ENCODE measurements at regions not wholly inside any gene's neighbourhood (a gene's known extent, or its start where the extent isn't known, plus 50 kb on each side); places are given as distances from the start of the nearest gene placed in this dataset.

DNA sequence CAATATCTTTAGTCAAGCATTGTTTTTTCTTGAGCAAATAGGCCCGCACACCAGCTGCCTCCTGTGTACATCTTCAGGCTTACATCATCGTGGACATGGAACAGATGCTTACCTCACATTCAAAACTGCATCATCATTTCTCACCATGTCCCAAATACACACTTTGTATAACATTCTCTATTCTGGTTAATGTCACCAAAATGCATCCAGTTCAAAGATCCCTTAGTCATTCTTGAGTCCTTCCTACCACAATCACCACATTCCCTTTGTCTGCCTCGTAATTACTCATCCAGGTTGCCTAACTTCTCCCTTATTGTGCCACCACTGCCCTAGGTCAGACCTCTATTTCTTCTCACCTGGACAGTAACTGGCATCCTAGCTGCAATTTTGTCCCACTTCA is 373.7 kb upstream of the GALNT5 start:
- TF ChIP-seq, protein P1, sequence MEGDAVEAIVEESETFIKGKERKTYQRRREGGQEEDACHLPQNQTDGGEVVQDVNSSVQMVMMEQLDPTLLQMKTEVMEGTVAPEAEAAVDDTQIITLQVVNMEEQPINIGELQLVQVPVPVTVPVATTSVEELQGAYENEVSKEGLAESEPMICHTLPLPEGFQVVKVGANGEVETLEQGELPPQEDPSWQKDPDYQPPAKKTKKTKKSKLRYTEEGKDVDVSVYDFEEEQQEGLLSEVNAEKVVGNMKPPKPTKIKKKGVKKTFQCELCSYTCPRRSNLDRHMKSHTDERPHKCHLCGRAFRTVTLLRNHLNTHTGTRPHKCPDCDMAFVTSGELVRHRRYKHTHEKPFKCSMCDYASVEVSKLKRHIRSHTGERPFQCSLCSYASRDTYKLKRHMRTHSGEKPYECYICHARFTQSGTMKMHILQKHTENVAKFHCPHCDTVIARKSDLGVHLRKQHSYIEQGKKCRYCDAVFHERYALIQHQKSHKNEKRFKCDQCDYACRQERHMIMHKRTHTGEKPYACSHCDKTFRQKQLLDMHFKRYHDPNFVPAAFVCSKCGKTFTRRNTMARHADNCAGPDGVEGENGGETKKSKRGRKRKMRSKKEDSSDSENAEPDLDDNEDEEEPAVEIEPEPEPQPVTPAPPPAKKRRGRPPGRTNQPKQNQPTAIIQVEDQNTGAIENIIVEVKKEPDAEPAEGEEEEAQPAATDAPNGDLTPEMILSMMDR (IDR thresholded peaks at IDR 0.05; ENCODE audit: insufficient read depth, low read depth, low read length, missing control alignments), result no peak
- H3K4me3 ChIP-seq (ENCODE audit: low read depth, low read length), result no peak overlapping the region
- DNase-seq (ENCODE audit: low read depth), result no peak

DNA sequence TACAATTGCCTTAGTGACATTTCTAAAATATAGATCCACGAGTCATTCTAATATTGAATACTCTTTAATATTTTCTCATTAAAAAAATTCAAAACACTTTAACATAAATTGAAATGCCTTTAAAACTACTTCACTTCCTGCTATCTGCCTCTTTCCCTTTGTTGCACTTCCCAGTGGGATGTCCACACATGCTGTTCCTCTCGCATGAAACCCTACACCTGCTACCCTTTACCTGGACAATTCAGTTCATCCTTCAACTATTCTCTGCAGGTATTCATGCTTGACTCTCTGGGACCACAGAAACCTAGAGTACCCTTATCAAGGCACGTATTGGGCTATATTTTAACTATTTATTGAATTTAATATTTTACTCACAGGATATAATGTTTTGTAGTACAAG is 373.3 kb upstream of the GALNT5 start:
- TF ChIP-seq, protein P1 (IDR thresholded peaks at IDR 0.05; ENCODE audit: insufficient read depth, low read depth, low read length, missing control alignments), result no peak
- no peak for DNase-seq (ENCODE audit: low read depth)
- no peak overlapping the region for H3K4me3 ChIP-seq (ENCODE audit: low read depth, low read length)

DNA sequence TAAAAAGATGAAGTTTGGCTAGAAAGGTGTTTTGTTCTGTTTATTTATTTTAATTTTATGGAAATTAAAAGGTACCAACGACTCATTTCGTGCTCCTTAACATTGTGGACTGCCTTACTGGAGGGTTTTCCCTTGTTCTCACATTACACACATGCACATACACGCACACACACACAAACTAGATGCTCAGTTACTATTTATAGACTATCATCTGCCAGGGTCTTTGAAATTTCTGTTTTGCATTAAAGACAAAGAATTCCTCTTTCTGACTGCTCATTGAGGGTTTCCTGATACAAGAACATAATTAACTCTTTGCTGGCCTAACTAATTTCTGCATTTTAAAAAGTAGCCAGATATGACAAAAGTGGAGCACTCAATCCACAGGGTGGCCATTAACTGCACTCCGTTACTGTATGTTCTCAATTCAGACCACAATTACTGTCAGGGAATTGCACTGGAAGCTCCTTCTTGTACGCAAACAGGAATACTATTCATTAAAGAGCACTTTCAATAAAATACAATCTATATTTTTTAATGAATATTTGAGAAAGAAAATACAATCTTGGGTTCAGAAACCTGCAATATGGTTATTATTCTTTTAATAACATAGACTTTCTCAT is 366.9 kb upstream of the GALNT5 start:
- TF ChIP-seq, protein P1 (IDR thresholded peaks at IDR 0.05; ENCODE audit: insufficient read depth, low read depth, low read length, missing control alignments), result no peak
- H3K4me3 ChIP-seq (ENCODE audit: low read depth, low read length), result no peak overlapping the region
- no peak for DNase-seq (ENCODE audit: low read depth)

DNA sequence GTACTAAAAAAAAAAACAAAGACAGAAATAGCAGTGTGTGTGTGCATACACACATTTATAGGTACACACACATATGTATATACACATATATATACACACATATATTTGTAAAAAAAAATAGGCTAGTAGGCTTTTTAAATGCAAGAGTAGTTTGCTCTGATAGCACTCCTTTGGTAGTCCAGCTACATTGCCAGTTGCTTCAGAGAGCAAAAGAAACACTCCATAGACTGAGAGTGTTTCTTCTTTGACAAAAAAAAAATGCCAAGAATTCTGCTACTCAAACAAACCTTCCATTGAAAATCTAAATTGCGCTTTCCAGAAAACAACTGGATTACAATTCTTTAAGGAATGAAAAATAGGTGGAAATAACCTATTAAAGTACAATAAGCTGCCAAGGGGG is 365.9 kb upstream of the GALNT5 start:
- no peak overlapping the region for H3K4me3 ChIP-seq (ENCODE audit: low read depth, low read length)
- DNase-seq (ENCODE audit: low read depth), result no peak
- TF ChIP-seq, protein P1 (IDR thresholded peaks at IDR 0.05; ENCODE audit: insufficient read depth, low read depth, low read length, missing control alignments), result no peak

DNA sequence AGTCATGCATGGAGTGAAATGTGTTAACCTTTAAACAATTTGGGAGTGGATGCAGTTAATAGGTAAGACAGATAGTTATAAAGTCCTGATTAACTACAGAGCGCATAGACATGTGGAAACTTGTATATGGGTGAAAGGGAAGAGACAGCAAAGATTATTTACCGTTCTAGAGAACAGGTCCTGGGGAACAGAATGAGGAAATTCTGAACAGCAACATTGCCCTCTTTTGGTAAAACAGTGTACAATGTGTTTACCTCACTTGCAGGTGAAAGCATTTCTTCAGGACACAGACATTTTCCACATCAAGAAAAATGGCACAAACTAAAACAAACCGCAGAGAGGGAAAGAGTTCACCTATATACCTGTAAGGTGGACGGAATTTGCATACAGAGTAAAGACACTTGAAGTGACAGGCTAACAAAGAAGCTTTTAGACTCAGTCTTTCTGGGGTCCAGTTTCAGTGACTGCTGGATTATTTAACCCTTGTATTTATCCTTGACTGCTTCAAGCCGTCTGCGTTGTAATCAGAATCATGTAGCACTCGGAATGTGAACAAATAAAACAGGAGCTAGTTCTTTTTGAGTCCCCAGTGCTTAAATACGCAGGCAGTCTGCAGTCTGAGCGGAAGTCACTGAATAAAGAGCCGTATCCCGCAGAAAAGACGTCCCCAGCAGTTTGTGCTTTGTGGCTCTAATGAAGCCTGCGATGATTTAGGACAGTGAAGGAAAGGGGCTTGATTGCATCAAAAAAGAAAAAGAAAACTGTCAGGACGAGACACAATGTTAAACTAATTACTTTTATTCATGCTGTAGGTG is 364.8 kb upstream of the GALNT5 start:
- TF ChIP-seq, protein P1 (IDR thresholded peaks at IDR 0.05; ENCODE audit: insufficient read depth, low read depth, low read length, missing control alignments), result peak; percentile 29
- peak; percentile 52 for DNase-seq (ENCODE audit: low read depth)
- H3K4me3 ChIP-seq (ENCODE audit: low read depth, low read length), result no peak overlapping the region

DNA sequence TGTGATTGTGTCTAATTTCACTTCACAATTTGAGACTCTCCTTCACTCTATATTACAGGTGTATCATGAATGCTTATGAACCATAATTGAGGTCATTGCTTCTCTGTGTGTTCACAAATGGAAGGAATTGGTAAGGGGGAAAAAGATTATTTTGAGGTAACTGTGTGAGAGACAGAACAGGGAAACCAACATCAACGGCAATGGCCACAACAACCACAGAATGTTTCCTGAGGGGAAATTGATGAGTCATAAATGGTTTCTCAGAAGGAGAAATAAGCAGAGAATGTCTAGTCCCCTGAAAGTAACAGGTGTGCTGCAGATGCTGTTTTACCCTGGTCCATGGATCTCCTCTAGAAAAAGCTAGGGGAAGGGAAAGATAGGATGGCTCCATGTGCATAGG is 361.2 kb upstream of the GALNT5 start:
- no peak overlapping the region for H3K4me3 ChIP-seq (ENCODE audit: low read depth, low read length)
- TF ChIP-seq, protein P1 (IDR thresholded peaks at IDR 0.05; ENCODE audit: insufficient read depth, low read depth, low read length, missing control alignments), result no peak
- DNase-seq (ENCODE audit: low read depth), result peak; percentile 78

Measured in GM12865 (cell line).